T-helper 17 cell (primary cell): ENCODE measurements at regions not wholly inside any gene's neighbourhood (a gene's known extent, or its start where the extent isn't known, plus 50 kb on each side); places are given as distances from the start of the nearest gene placed in this dataset.

Experiments used
- ATAC-seq: fragments of 150-1000 bp; cut with Tn5 transposase; 2 replicates; pipeline ENCODE4 v1.10.0; 2021; ENCODE audit warnings: mild to moderate bottlenecking, moderate library complexity
- DNase-seq, 3 donors: peaks; one replicate each; pipeline versions ENCODE4 v3.0.0 to v3.0.0-alpha.2; 2020 to 2021
- H3K9me3 ChIP-seq: one replicate; pipeline ENCODE4 v1.7.0; 2013; ENCODE audit warnings: low read length, mild to moderate bottlenecking; ENCODE audit not compliant: control insufficient read depth, poor library complexity, severe bottlenecking
- H3K27ac Mint-ChIP-seq: one replicate; pipeline ENCODE4 v1.8.0; 2022; ENCODE audit warnings: mild to moderate bottlenecking, moderate library complexity, mixed read lengths
- H3K27me3 Mint-ChIP-seq: one replicate; pipeline ENCODE4 v1.8.0; 2022; ENCODE audit warnings: mixed read lengths
- H3K36me3 Mint-ChIP-seq: one replicate; pipeline ENCODE4 v1.8.0; 2022; ENCODE audit warnings: low read depth, mixed read lengths
- H3K4me1 Mint-ChIP-seq: one replicate; pipeline ENCODE4 v1.8.0; 2022; ENCODE audit warnings: mild to moderate bottlenecking, mixed read lengths
- H3K4me3 Mint-ChIP-seq: one replicate; pipeline ENCODE4 v1.8.0; 2022; ENCODE audit warnings: mild to moderate bottlenecking, moderate library complexity, mixed read lengths

DNA sequence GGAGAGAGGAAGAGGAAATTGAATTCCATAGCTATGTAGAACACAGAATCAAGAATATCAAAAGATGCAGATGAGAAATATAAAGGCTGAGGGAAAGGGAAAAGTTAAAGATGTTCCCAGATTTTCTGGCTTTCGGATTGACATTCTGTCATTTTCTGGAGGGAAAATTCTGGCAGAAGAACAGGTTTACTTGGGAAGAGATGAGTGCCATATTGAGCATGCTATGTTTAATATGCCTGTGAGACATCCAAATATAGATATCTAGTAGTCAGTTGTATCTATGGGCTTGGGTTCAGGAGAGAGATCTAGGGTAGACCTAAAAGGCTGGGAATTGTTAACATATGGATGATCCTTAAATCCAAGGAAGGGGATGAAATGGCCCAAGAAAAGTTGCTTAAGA lies 181.9 kb upstream of the ARG1 start:
- no peak overlapping the region for H3K27ac Mint-ChIP-seq

DNA sequence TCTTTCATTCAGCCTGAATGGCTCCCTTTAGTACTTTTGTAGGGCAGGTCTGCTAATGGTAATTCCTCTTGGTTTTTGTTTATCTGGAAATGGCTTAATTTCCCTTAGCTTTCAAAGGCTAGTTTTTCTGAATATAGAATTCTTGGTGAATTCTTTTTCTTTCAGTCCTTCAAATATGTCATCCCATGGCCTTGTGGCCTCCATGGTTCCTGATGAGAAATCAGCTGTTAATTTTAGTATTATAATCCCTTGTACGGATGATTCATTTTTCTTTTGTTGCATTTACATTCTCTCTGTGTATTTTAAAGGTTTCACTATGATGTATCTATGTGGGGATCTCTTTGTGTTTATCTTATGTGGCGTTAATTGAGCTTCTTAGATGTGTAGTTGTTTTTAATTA lies 179.6 kb upstream of the ARG1 start:
- H3K36me3 Mint-ChIP-seq = peaks cover 10% of the 10 kb centered on the region
- H3K4me1 Mint-ChIP-seq = peaks cover 8% of the 10 kb centered on the region
- H3K4me3 Mint-ChIP-seq = no peak overlapping the region
- DNase-seq (no peak), ATAC-seq (no peak)
- H3K27ac Mint-ChIP-seq = no peak overlapping the region
- no peaks in the 10 kb centered on the region for H3K9me3 ChIP-seq
- H3K27me3 Mint-ChIP-seq = no peaks in the 10 kb centered on the region

More for the DNA sequence above, 181.9 kb upstream of the ARG1 start:
- H3K27me3 Mint-ChIP-seq = no peaks in the 10 kb centered on the region
- H3K9me3 ChIP-seq = no peaks in the 10 kb centered on the region
- no peak overlapping the region for H3K4me3 Mint-ChIP-seq
- DNase-seq = no peak
- peaks cover 8% of the 10 kb centered on the region for H3K4me1 Mint-ChIP-seq
- no peak for ATAC-seq
- peaks cover 8% of the 10 kb centered on the region for H3K36me3 Mint-ChIP-seq

DNA sequence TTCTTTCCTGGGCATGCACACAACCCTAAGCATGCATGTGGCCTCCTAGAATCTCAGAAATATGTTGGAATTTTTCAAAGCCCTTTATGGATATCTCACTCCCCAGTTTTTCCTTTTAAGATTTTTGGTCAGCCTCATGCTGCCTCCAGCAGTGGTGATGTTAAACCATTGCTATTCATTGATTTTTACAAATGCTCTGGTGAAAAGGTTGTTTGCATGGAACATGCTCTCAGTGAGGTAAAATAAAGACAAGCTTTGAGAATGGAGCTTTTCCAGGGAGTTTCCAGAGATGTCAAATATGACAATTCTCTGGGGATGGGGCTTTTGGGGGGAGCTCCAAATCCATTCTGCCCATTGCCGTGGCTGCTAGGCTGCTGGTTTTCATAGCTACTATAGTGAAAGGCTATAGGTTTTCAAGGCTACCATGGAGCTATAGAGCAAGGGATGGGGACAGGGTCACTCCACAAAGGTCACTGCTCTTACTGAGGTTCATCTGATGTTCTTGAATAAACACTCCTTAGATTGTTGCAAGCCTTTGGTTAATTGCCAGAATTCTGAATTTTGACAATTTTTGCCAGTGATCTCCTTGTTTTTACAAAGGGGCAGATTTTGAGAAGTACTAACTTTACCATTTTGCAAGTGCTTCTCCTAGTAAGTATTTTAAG lies 178.1 kb upstream of the ARG1 start:
- no peaks in the 10 kb centered on the region for H3K9me3 ChIP-seq
- Mint-ChIP-seq H3K4me1 (no peaks in the 10 kb centered on the region), H3K4me3 (no peak overlapping the region), H3K27ac (no peak overlapping the region), H3K36me3 (peaks cover 5% of the 10 kb centered on the region), H3K27me3 (no peaks in the 10 kb centered on the region)
- no peak for ATAC-seq
- DNase-seq = no peak

DNA sequence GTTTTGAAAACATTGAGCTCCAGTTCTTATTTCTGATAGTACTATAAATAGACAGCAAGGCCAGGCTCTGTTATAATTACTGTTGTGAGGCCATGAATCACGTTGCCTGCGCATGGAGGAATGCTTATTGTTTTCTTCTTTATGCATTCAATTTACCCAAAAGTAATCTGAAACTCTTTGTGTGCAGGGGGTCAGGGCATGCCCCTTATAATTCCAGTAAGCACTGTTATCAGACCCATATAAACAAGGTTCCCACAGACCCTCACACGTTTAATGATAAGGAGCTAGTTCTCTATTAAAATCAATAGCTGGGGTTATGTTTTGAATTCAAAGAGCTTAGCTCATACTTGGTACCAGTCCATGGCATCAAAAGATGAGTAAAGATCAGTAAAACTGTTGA lies 174.8 kb upstream of the ARG1 start:
- Mint-ChIP-seq H3K4me3 (no peak overlapping the region), H3K4me1 (no peaks in the 10 kb centered on the region), H3K27me3 (no peaks in the 10 kb centered on the region), H3K27ac (no peak overlapping the region), H3K36me3 (peaks cover 7% of the 10 kb centered on the region)
- H3K9me3 ChIP-seq = no peaks in the 10 kb centered on the region
- DNase-seq (no peak), ATAC-seq (no peak)

DNA sequence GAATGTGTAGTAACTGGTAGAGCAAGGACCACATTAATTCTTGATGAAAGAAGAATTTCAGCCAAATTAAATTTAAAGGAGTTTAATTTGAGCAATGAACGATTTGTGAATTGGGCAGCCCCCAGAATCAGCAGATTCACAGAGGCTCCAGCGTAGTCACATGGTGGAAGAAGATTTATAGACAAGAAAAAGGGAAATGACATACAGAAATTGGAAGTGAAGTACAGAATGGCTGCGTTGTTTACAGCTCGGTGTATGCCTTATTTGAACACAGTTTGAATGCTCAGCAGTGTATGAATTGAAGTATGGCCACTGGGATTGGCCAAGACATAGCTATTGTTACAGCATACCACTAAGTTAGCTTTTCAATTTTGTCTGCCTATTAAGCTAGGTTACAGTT lies 173.6 kb upstream of the ARG1 start:
- H3K36me3 Mint-ChIP-seq = peaks cover 11% of the 10 kb centered on the region

DNA sequence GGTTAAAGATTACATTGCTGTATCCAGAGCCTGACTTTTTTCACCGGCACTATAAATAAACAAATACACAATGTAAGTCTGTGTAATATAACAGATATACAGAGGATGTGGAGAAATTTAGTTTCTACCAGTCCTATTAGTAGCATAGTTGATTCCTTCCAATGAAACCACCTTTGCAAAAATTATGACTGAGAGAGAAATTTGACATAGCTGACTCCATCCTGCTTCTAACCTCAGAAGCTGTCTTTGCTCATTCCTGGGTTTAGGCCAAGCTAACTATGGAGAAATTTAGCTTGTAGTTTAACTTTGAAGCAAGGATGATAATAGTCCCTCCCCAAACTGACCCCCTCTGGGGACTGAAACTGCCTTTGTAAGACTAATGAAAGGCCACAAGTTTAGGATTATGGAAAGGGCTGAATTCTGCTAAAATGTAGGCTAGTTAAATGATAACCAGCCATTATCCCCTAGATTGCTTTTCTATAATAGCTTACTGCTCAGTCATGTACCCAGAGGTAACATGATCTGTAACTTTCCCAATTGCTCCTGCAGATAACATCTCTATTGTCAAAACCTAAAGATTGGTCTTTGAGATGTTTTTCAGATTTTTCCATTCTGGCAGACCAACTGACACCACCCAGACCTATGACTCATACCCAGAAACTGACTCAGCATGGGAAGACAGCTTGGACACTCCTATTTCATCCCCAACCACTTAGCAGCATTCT lies 172.8 kb upstream of the ARG1 start:
- H3K4me1 Mint-ChIP-seq = no peaks in the 10 kb centered on the region
- H3K27ac Mint-ChIP-seq = no peak overlapping the region
- H3K36me3 Mint-ChIP-seq = peaks cover 11% of the 10 kb centered on the region
- DNase-seq (no peak), ATAC-seq (no peak)
- H3K27me3 Mint-ChIP-seq = no peaks in the 10 kb centered on the region
- H3K9me3 ChIP-seq = no peaks in the 10 kb centered on the region
- H3K4me3 Mint-ChIP-seq = no peak overlapping the region

More for the DNA sequence above, 173.6 kb upstream of the ARG1 start:
- DNase-seq (no peak), ATAC-seq (no peak)
- H3K27me3 Mint-ChIP-seq = no peaks in the 10 kb centered on the region
- no peaks in the 10 kb centered on the region for H3K9me3 ChIP-seq
- H3K4me1 Mint-ChIP-seq = no peaks in the 10 kb centered on the region
- H3K4me3 Mint-ChIP-seq = no peak overlapping the region
- no peak overlapping the region for H3K27ac Mint-ChIP-seq

DNA sequence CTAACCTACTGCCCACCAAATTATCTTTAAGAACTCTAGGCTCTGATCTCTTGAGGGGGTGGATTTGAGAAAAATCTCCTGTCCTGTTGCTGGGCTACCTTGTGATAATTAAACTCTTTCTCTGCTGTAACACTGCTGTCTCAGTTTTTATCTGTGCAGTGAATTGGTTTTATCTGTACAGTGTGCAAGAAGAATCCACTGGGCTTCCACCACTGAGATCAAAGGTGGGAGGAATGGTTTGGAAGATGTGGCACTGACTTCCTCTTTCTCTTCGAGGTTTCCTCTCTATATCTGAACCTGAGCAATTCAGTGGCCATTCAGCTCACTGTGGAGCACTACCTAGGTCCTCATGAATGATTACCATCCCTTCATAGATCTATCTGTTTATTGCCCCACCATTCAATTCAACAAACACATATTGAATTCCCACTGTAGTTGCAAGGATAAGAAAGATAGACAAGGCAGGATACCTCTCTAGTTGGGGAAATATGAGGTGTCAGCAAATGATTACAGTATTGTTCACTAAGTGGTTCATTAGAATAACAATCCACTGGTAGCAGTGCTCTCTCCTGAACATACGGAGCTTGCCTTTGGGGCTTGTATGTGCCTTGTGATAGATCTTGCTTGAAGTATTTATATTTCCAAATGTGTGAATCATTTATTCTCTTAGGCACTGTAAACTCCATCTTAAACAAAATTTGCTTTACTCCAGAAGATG lies 172.1 kb upstream of the ARG1 start:
- H3K36me3 Mint-ChIP-seq = peaks cover 8% of the 10 kb centered on the region
- H3K4me3 Mint-ChIP-seq = no peak overlapping the region
- ATAC-seq (no peak), DNase-seq (no peak)
- H3K9me3 ChIP-seq = no peaks in the 10 kb centered on the region
- no peaks in the 10 kb centered on the region for H3K4me1 Mint-ChIP-seq
- no peaks in the 10 kb centered on the region for H3K27me3 Mint-ChIP-seq
- no peak overlapping the region for H3K27ac Mint-ChIP-seq

DNA sequence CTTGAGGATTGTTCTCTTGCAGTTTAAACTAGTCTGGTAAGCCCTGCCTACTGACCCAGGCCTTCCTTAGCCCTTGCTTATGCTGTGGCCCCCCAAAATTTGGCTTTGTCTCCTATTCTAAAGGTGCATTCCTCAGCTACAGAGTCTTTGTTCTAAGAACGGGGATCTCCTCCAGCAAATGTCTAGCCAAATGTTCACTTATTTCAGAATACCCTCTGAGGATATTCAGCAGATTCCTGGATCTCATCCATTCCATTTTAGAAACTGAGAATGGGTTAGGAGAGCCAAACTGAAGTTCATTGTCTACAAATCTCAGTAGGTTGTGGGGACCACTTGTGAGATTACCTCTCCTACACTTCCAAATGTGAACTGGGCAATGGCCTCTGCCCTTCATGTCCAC lies 164.2 kb upstream of the ARG1 start:
- Mint-ChIP-seq H3K36me3 (peaks cover 14% of the 10 kb centered on the region), H3K4me1 (peaks cover 5% of the 10 kb centered on the region), H3K4me3 (no peak overlapping the region), H3K27me3 (no peaks in the 10 kb centered on the region), H3K27ac (no peak overlapping the region)
- DNase-seq (no peak), ATAC-seq (no peak)
- no peaks in the 10 kb centered on the region for H3K9me3 ChIP-seq

DNA sequence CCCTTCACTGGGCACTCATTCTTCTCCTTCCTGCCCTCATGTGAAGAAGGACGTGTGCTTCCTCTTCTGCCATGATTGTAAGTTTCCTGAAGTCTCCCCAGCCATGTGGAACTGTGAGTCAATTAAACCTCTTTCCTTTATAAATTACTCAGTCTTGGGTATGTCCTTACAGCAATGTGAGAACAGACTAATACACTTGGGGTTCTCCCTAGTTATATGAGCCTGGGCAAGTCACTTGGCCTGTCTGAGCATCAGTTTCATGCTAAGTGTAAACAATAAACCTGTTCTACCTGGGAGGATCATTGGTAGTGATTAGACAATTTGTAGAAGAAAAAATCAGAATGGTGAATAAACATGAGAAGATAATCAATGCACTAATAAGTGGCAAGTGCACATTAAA lies 162.2 kb upstream of the ARG1 start:
- H3K36me3 Mint-ChIP-seq = peaks cover 11% of the 10 kb centered on the region
- H3K4me3 Mint-ChIP-seq = no peak overlapping the region
- ATAC-seq (no peak), DNase-seq (no peak)
- H3K27me3 Mint-ChIP-seq = no peaks in the 10 kb centered on the region
- no peak overlapping the region for H3K27ac Mint-ChIP-seq
- H3K4me1 Mint-ChIP-seq = peaks cover 5% of the 10 kb centered on the region
- H3K9me3 ChIP-seq = no peaks in the 10 kb centered on the region

DNA sequence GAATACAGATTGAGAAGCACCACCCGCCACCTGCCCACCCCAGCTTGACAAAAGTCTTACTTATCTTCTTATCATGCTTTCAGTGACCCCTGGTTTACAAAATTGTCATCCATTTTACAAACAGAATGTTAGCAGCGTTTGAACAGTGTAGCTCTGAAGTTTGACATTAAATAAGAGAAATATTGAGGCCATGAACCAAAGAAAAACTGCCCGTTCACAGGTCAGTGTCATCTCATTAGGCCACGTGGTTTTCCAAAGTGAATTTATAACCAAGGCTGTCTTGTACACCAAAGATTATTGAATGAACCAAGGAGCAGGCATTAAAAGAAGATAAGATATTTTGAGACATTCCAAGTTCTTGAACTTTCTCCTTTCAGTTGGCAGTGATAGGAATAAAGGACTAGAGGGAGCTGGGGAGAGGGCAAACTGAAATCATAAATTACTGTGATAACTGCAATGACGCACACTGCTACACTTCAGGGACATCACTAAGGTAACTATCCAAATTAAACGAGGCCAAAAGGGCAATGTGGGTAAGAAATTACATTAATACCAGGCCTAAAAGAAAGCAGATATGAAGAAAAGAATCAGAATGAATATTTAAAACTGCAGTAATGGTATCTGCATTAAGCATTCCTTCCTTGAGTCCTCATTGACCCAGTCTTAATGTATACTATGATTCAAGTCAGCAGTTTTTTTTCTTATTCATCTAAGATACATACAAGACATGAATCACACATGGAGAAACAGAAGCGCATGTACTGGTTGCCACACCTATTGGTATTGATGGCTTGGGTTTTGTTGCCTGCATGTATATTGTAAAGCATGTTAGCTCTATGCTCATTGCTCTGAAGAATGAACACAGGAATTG lies 159.8 kb upstream of the ARG1 start:
- ATAC-seq = no peak
- H3K4me1 Mint-ChIP-seq = peaks cover 5% of the 10 kb centered on the region

DNA sequence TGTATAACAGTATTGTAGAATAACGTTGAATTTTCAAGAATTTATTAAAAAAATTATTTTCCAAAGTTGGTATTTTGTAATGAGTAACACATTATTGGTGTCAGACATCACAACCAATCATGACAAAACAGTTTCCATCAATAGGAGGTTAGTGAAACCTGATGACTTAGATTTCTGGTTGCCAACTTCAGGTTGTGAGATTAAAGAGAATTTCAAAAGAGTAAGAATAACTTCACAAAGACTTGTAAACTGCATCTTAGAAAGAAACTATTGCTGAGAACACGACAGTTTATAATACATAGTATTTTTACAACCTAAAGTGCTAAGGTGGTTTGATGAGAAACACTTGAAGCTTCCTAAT lies 159.2 kb upstream of the ARG1 start:
- Mint-ChIP-seq H3K27me3 (no peaks in the 10 kb centered on the region), H3K36me3 (no peaks in the 10 kb centered on the region), H3K27ac (no peak overlapping the region), H3K4me1 (peaks cover 5% of the 10 kb centered on the region), H3K4me3 (no peak overlapping the region)
- DNase-seq (no peak), ATAC-seq (no peak)
- H3K9me3 ChIP-seq = no peaks in the 10 kb centered on the region

More for the DNA sequence above, 159.8 kb upstream of the ARG1 start:
- no peaks in the 10 kb centered on the region for H3K9me3 ChIP-seq
- H3K27ac Mint-ChIP-seq = no peak overlapping the region
- no peaks in the 10 kb centered on the region for H3K36me3 Mint-ChIP-seq
- no peaks in the 10 kb centered on the region for H3K27me3 Mint-ChIP-seq
- H3K4me3 Mint-ChIP-seq = no peak overlapping the region
- DNase-seq = no peak

DNA sequence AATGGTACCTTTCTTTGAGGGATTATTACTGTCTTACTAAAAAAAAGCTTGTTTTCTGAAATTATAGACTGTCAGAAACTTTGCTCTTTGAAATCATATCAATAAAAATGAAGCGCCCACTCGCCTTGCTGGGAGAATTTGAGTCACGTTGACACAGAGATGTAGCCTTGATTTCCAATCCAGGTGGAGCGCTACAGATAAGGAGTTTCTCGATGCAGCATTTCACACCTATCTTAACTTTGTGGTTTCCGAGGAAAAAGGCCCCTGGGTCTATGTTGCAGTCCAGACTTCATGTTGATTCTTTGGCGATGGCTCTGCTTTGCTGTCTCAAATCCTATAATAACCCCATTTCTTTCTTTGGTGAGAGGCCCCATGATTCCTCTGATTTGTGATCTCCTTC lies 158.1 kb upstream of the ARG1 start:
- Mint-ChIP-seq H3K27ac (no peak overlapping the region), H3K4me3 (no peak overlapping the region), H3K27me3 (no peaks in the 10 kb centered on the region), H3K36me3 (no peaks in the 10 kb centered on the region), H3K4me1 (peaks cover 5% of the 10 kb centered on the region)
- H3K9me3 ChIP-seq = no peaks in the 10 kb centered on the region
- DNase-seq (no peak), ATAC-seq (no peak)

DNA sequence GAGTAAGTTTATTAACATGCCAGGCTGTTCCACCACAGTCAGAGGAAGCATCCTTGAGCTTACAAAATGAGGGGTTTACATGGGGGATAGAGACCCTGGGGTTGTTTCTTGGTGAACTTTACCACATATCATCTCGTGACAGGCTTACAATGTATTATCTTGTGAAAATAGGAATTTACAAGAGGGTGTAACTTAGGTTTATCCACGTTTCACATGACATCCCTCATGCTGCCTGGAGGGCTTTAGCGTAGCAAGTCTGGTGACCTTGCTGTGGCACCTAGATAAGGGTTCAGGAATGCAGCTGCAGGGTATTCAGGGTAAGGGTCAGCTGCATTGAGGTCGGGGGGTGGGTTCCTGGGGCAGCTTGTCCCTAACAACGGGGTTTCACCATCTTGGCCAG lies 154.6 kb upstream of the ARG1 start:
- no peaks in the 10 kb centered on the region for H3K9me3 ChIP-seq
- ATAC-seq (no peak), DNase-seq (no peak)
- H3K4me3 Mint-ChIP-seq = no peak overlapping the region
- H3K27ac Mint-ChIP-seq = no peak overlapping the region
- peaks cover 6% of the 10 kb centered on the region for H3K36me3 Mint-ChIP-seq
- H3K27me3 Mint-ChIP-seq = no peaks in the 10 kb centered on the region
- H3K4me1 Mint-ChIP-seq = peaks cover 7% of the 10 kb centered on the region
